Mesodermal cell (in vitro differentiated cells): ENCODE measurements at regions not wholly inside any gene's neighbourhood (a gene's known extent, or its start where the extent isn't known, plus 50 kb on each side); places are given as distances from the start of the nearest gene placed in this dataset.
"Not testable (repeated sequence)": the region's sequence is repeated elsewhere in the genome, so short reads cannot be mapped to it uniquely, and the experiment has no call there.

Experiments
- H3K27ac ChIP-seq: 2 replicates; pipeline ENCODE4 v1.7.0; 2013; ENCODE audit warnings: mild to moderate bottlenecking, low read depth, low read length, moderate library complexity; ENCODE audit not compliant: severe bottlenecking
- H3K36me3 ChIP-seq: 2 replicates; pipeline ENCODE4 v1.7.1; 2013; ENCODE audit warnings: mild to moderate bottlenecking, low read length, moderate library complexity; ENCODE audit not compliant: control insufficient read depth, insufficient read depth
- H3K4me1 ChIP-seq: one replicate; pipeline ENCODE4 v1.7.1; 2013; ENCODE audit warnings: mild to moderate bottlenecking, low read length; ENCODE audit not compliant: insufficient read depth, control insufficient read depth, poor library complexity, severe bottlenecking
- H3K4me3 ChIP-seq: 2 replicates; pipeline ENCODE4 v1.7.0; 2013; ENCODE audit warnings: low read length, control low read depth, mild to moderate bottlenecking; ENCODE audit not compliant: insufficient read depth, poor library complexity, severe bottlenecking; ENCODE audit errors: extremely low read depth
- H3K9me3 ChIP-seq: 2 replicates; pipeline ENCODE4 v1.7.1; 2013; ENCODE audit warnings: mild to moderate bottlenecking, low read length, moderate library complexity; ENCODE audit not compliant: control insufficient read depth
- WGBS, 2 experiments: methylation state at CpG; one replicate each; pipeline ENCODE4 v1.1.5; 2013; ENCODE audit warnings: missing lambda C conversion rate in 2 of 2; ENCODE audit not compliant: insufficient coverage in 2 of 2; 5-methylcytosine and 5-hydroxymethylcytosine counted together

- Histone ChIP-seq H3K27ac (no peak overlapping the region), H3K36me3 (no peaks in the 10 kb centered on the region), H3K9me3 (no peaks in the 10 kb centered on the region), H3K4me1 (no peaks in the 10 kb centered on the region), H3K4me3 (no peak overlapping the region)
- whole genome bisulfite sequencing, 2 experiments = 69 to 80% methylated on average over 7 of the region's 8 CpGs
Measured at GRCh38 chr4:64712590-64712989, 303.3 kb upstream of the TECRL start.

- H3K27ac ChIP-seq = no peak overlapping the region
- WGBS, 2 experiments = 95 to 100% methylated on average over 3 of the region's 3 CpGs
- H3K4me1 ChIP-seq = no peaks in the 10 kb centered on the region
- H3K9me3 ChIP-seq = no peaks in the 10 kb centered on the region
- H3K36me3 ChIP-seq = no peaks in the 10 kb centered on the region
- no peak overlapping the region for H3K4me3 ChIP-seq
Measured at GRCh38 chr4:64705989-64706388, 296.7 kb upstream of the TECRL start.

- H3K36me3 ChIP-seq = no peaks in the 10 kb centered on the region
- no peaks in the 10 kb centered on the region for H3K9me3 ChIP-seq
- no peak overlapping the region for H3K4me3 ChIP-seq
- H3K27ac ChIP-seq = no peak overlapping the region
- no CpG with 5 or more reads among the region's 2 CpGs for WGBS, 2 experiments
- no peaks in the 10 kb centered on the region for H3K4me1 ChIP-seq
Measured at GRCh38 chr4:64698171-64698570, 288.9 kb upstream of the TECRL start.

- Histone ChIP-seq H3K9me3 (no peaks in the 10 kb centered on the region), H3K36me3 (no peaks in the 10 kb centered on the region), H3K4me3 (no peak overlapping the region)
Measured at GRCh38 chr4:64682946-64683345, 273.7 kb upstream of the TECRL start.

GRCh38 chr4:64682481-64682880 is 273.2 kb upstream of the TECRL start:
- Histone ChIP-seq H3K4me3 (no peak overlapping the region), H3K36me3 (no peaks in the 10 kb centered on the region), H3K9me3 (no peaks in the 10 kb centered on the region), H3K27ac (no peak overlapping the region), H3K4me1 (no peaks in the 10 kb centered on the region)
- no CpG with 5 or more reads among the region's 4 CpGs for WGBS, 2 experiments

More at GRCh38 chr4:64682946-64683345, 273.7 kb upstream of the TECRL start:
- Histone ChIP-seq H3K4me1 (no peaks in the 10 kb centered on the region), H3K27ac (no peak overlapping the region)
- no CpG with 5 or more reads among the region's 4 CpGs for WGBS, 2 experiments

GRCh38 chr4:64673121-64673520 is 263.9 kb upstream of the TECRL start:
- H3K4me1 ChIP-seq, H3K27ac ChIP-seq, H3K36me3 ChIP-seq, H3K4me3 ChIP-seq, H3K9me3 ChIP-seq: not testable (repeated sequence)
- WGBS, 2 experiments = 86 to 100% methylated on average over 1 of the region's 2 CpGs

GRCh38 chr4:64670647-64671046 is 261.4 kb upstream of the TECRL start:
- 83 to 86% methylated on average over 6 of the region's 6 CpGs for WGBS, 2 experiments
- Histone ChIP-seq H3K4me3 (no peak overlapping the region), H3K27ac (no peak overlapping the region), H3K36me3 (no peaks in the 10 kb centered on the region), H3K9me3 (no peaks in the 10 kb centered on the region), H3K4me1 (no peaks in the 10 kb centered on the region)

- no peaks in the 10 kb centered on the region for H3K36me3 ChIP-seq
- H3K4me3 ChIP-seq = no peak overlapping the region
- WGBS, 2 experiments = 100% methylated on average over 2 of the region's 3 CpGs; no CpG with 5 or more reads in 1 of the 2 experiments
- H3K27ac ChIP-seq = no peak overlapping the region
- no peaks in the 10 kb centered on the region for H3K4me1 ChIP-seq
- no peaks in the 10 kb centered on the region for H3K9me3 ChIP-seq
Measured at GRCh38 chr4:64643841-64644240, 234.6 kb upstream of the TECRL start.

GRCh38 chr4:64642936-64643335 is 233.7 kb upstream of the TECRL start:
- Histone ChIP-seq H3K4me1 (no peaks in the 10 kb centered on the region), H3K9me3 (no peaks in the 10 kb centered on the region), H3K4me3 (no peak overlapping the region), H3K36me3 (no peaks in the 10 kb centered on the region), H3K27ac (no peak overlapping the region)
- no CpG with 5 or more reads among the region's 1 CpG for WGBS, 2 experiments

- not testable (repeated sequence) for H3K9me3 ChIP-seq, H3K27ac ChIP-seq, H3K4me1 ChIP-seq, H3K36me3 ChIP-seq, H3K4me3 ChIP-seq
- WGBS, 2 experiments = 94 to 97% methylated on average over 11 to 12 of the region's 21 CpGs
Measured at GRCh38 chr4:64640402-64640801, 231.2 kb upstream of the TECRL start.

- Histone ChIP-seq H3K4me3 (no peak overlapping the region), H3K4me1 (no peaks in the 10 kb centered on the region), H3K9me3 (no peaks in the 10 kb centered on the region), H3K36me3 (no peaks in the 10 kb centered on the region), H3K27ac (no peak overlapping the region)
- 83 to 100% methylated on average over 1 of the region's 3 CpGs for WGBS, 2 experiments
Measured at GRCh38 chr4:64625438-64625837, 216.2 kb upstream of the TECRL start.
